Fibroblast of lung (primary cell): ENCODE measurements at regions not wholly inside any gene's neighbourhood (a gene's known extent, or its start where the extent isn't known, plus 50 kb on each side); places are given as distances from the start of the nearest gene placed in this dataset.

ENCODE experiments used
- DNase-seq, 2 donors: peaks; one replicate each; pipeline versions ENCODE4 v3.0.0 to v3.0.0-alpha.2; 2010; ENCODE audit warnings: low read depth in 2 of 2
- H2AFZ ChIP-seq: 2 replicates; pipeline ENCODE4 v1.5.1; 2012; ENCODE audit warnings: low read length, control low read depth, inconsistent platforms
- H3K27ac ChIP-seq: 2 replicates; pipeline ENCODE4 v1.5.1; 2011; ENCODE audit warnings: low read length, control low read depth; ENCODE audit not compliant: insufficient read depth
- H3K27me3 ChIP-seq: 2 replicates; pipeline ENCODE4 v1.5.1; 2011; ENCODE audit warnings: mild to moderate bottlenecking, low read length; ENCODE audit not compliant: control insufficient read depth, insufficient read depth
- H3K36me3 ChIP-seq: 2 replicates; pipeline ENCODE4 v1.5.1; 2011; ENCODE audit warnings: low read length; ENCODE audit not compliant: control insufficient read depth, insufficient read depth
- H3K4me1 ChIP-seq: 2 replicates; pipeline ENCODE4 v1.5.1; 2011; ENCODE audit warnings: low read length; ENCODE audit not compliant: control insufficient read depth, insufficient read depth; ENCODE audit errors: extremely low read depth
- H3K4me2 ChIP-seq: 2 replicates; pipeline ENCODE4 v1.5.1; 2011; ENCODE audit warnings: low read length, control low read depth; ENCODE audit not compliant: insufficient read depth; ENCODE audit errors: extremely low read depth
- H3K4me3 ChIP-seq, 4 experiments: fragments of 200-600 bp in 1 of 4; sonication (generic) in 1 of 4; replicated peaks in 1 of 4; 2 replicates each; pipeline ENCODE4 v1.5.1; 2011 to 2016; ENCODE audit warnings: low read length in 4 of 4, low read depth in 3 of 4, mild to moderate bottlenecking in 3 of 4, control low read depth in 2 of 4, inconsistent platforms in 1 of 4, mixed read lengths in 1 of 4; ENCODE audit not compliant: insufficient read depth in 1 of 4; ENCODE audit errors: control extremely low read depth in 1 of 4
- H3K79me2 ChIP-seq: 2 replicates; pipeline ENCODE4 v1.5.1; 2012; ENCODE audit warnings: mild to moderate bottlenecking, low read length, inconsistent platforms; ENCODE audit not compliant: control insufficient read depth, insufficient read depth
- H3K9ac ChIP-seq: 2 replicates; pipeline ENCODE4 v1.5.1; 2011; ENCODE audit warnings: mild to moderate bottlenecking, low read length, control low read depth; ENCODE audit not compliant: insufficient read depth
- H3K9me3 ChIP-seq: 2 replicates; pipeline ENCODE4 v1.5.1; 2012; ENCODE audit warnings: low read depth, low read length; ENCODE audit not compliant: control insufficient read depth, insufficient read depth
- H4K20me1 ChIP-seq: 2 replicates; pipeline ENCODE4 v1.5.1; 2011; ENCODE audit warnings: low read length; ENCODE audit not compliant: control insufficient read depth, insufficient read depth; ENCODE audit errors: extremely low read depth
- EZH2 ChIP-seq: IDR thresholded peaks from 2 replicates; pipeline ENCODE4 v1.5.1; 2012; ENCODE audit warnings: low read length, control low read depth, mild to moderate bottlenecking; ENCODE audit errors: missing control alignments
- TF ChIP-seq, protein P1 (sequence below), 2 donors: IDR thresholded peaks in 1 of 2; conservative IDR thresholded peaks in 1 of 2; 1 replicate in 1 of 2; 2 replicates in 1 of 2; pipeline ENCODE4 v1.5.1; 2011 to 2012; ENCODE audit warnings: low read length in 2 of 2, control low read depth in 1 of 2, inconsistent platforms in 1 of 2, low read depth in 1 of 2, mild to moderate bottlenecking in 1 of 2

GRCh38 chr17:45696442-45696841 lies 87.7 kb upstream of the CRHR1 start:
- TF ChIP-seq, protein P1, sequence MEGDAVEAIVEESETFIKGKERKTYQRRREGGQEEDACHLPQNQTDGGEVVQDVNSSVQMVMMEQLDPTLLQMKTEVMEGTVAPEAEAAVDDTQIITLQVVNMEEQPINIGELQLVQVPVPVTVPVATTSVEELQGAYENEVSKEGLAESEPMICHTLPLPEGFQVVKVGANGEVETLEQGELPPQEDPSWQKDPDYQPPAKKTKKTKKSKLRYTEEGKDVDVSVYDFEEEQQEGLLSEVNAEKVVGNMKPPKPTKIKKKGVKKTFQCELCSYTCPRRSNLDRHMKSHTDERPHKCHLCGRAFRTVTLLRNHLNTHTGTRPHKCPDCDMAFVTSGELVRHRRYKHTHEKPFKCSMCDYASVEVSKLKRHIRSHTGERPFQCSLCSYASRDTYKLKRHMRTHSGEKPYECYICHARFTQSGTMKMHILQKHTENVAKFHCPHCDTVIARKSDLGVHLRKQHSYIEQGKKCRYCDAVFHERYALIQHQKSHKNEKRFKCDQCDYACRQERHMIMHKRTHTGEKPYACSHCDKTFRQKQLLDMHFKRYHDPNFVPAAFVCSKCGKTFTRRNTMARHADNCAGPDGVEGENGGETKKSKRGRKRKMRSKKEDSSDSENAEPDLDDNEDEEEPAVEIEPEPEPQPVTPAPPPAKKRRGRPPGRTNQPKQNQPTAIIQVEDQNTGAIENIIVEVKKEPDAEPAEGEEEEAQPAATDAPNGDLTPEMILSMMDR (conservative IDR thresholded peaks at IDR 0.05 in 1 of 2, IDR thresholded peaks at IDR 0.05 in 1 of 2; ENCODE audit: low read depth in 1 of 2, low read length in 2 of 2), result no peak
- TF ChIP-seq EZH2, result no peak
- Histone ChIP-seq H3K4me1 (no peaks in the 10 kb centered on the region), H3K27ac (no peak overlapping the region), H3K9me3 (no peaks in the 10 kb centered on the region), H3K36me3 (no peaks in the 10 kb centered on the region), H2AFZ (no peak overlapping the region), H4K20me1 (no peaks in the 10 kb centered on the region), H3K27me3 (peaks cover 6% of the 10 kb centered on the region), H3K4me3 (no peak overlapping the region), H3K79me2 (no peaks in the 10 kb centered on the region), H3K4me2 (no peak overlapping the region), H3K9ac (no peak overlapping the region)
- DNase-seq, result no peak

GRCh38 chr17:45697076-45697475 lies 87.0 kb upstream of the CRHR1 start:
- TF ChIP-seq, protein P1 (conservative IDR thresholded peaks at IDR 0.05 in 1 of 2, IDR thresholded peaks at IDR 0.05 in 1 of 2; ENCODE audit: low read depth in 1 of 2, low read length in 2 of 2), result no peak
- TF ChIP-seq EZH2, result no peak
- no peak for DNase-seq
- Histone ChIP-seq H3K79me2 (no peaks in the 10 kb centered on the region), H3K4me3 (no peak overlapping the region), H3K9ac (no peak overlapping the region), H2AFZ (no peak overlapping the region), H3K9me3 (no peaks in the 10 kb centered on the region), H4K20me1 (no peaks in the 10 kb centered on the region), H3K4me2 (no peak overlapping the region), H3K27ac (no peak overlapping the region), H3K4me1 (no peaks in the 10 kb centered on the region), H3K27me3 (peaks cover 3% of the 10 kb centered on the region), H3K36me3 (no peaks in the 10 kb centered on the region)

GRCh38 chr17:45700171-45701090 lies 83.7 kb upstream of the CRHR1 start:
- H3K4me2 ChIP-seq, result no peak overlapping the region
- H2AFZ ChIP-seq, result no peak overlapping the region
- H3K36me3 ChIP-seq, result no peaks in the 10 kb centered on the region
- H3K27me3 ChIP-seq, result no peaks in the 10 kb centered on the region
- no peaks in the 10 kb centered on the region for H4K20me1 ChIP-seq
- H3K4me1 ChIP-seq, result no peaks in the 10 kb centered on the region
- H3K9me3 ChIP-seq, result no peaks in the 10 kb centered on the region
- H3K27ac ChIP-seq, result no peak overlapping the region
- H3K4me3 ChIP-seq, result no peak overlapping the region
- no peak overlapping the region for H3K9ac ChIP-seq
- TF ChIP-seq, protein P1 (conservative IDR thresholded peaks at IDR 0.05 in 1 of 2, IDR thresholded peaks at IDR 0.05 in 1 of 2; ENCODE audit: low read depth in 1 of 2, low read length in 2 of 2), result no peak
- TF ChIP-seq EZH2, result no peak
- DNase-seq, result no peak
- no peaks in the 10 kb centered on the region for H3K79me2 ChIP-seq
